ENCODE measurements at regions not wholly inside any gene's neighbourhood (a gene's known extent, or its start where the extent isn't known, plus 50 kb on each side); places are given as distances from the start of the nearest gene placed in this dataset.
"Not testable (repeated sequence)": the region's sequence is repeated elsewhere in the genome, so short reads cannot be mapped to it uniquely, and the experiment has no call there.

GRCh38 chr5:8829323-8830029, 716.4 kb downstream of the SEMA5A start:
- Histone ChIP-seq H3K27ac (ENCODE audit: low read length) (no peak overlapping the region), H3K27me3 (replicated peaks in 1 of 2; ENCODE audit: control insufficient read depth in 2 of 2, extremely low read depth in 1 of 2, insufficient read depth in 2 of 2, low read length in 1 of 2) (no peaks in the 10 kb centered on the region), H3K36me3 (ENCODE audit: control insufficient read depth in 2 of 2, extremely low read depth in 1 of 2, insufficient read depth in 1 of 2, low read length in 1 of 2) (no peaks in the 10 kb centered on the region), H3K4me3 (ENCODE audit: control insufficient read depth in 1 of 2, extremely low read depth in 1 of 2, low read length in 1 of 2) (no peak overlapping the region), H3K9me3 (no peaks in the 10 kb centered on the region), H3K4me1 (ENCODE audit: control insufficient read depth in 1 of 2, extremely low read depth in 1 of 2, insufficient read depth in 2 of 2, low read length in 2 of 2) (no peaks in the 10 kb centered on the region)
- H3K36me3 Mint-ChIP-seq: no peaks in the 10 kb centered on the region
- CTCF ChIA-PET: no interaction called here
- no peak for ATAC-seq (replicated peaks in 1 of 4)
- DNase-seq: no peak
- H3K27ac Mint-ChIP-seq: no peak overlapping the region
- POLR2A ChIA-PET: no interaction called here
- H3K27me3 Mint-ChIP-seq: no peaks in the 10 kb centered on the region
- no peaks in the 10 kb centered on the region for H3K4me1 Mint-ChIP-seq
- H3K4me3 Mint-ChIP-seq: no peak overlapping the region
- peaks cover 5 to 14% (median 10%) of the 10 kb centered on the region in 3 donors for H3K9me3 Mint-ChIP-seq

DNA sequence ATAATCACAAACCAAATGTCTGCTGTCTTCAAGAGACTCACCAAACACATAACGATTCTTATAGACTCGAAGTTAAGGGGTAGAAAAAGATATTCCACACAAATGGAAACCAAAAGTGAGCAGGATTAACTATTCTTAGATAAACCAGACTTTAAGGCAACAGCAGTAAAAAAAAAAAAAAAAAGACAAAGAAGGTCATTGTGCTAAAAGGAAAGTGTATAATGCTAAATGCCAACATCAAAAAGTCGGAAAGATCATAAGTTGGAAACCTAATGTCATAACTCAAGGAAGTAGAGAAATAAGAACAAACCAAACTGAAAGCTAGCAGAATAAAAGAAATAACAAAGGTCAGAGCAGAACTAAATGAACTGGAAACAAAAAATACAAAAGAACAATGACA, 714.6 kb downstream of the SEMA5A start:
- H3K4me3 ChIP-seq (ENCODE audit: control insufficient read depth in 1 of 2, extremely low read depth in 1 of 2, low read length in 1 of 2): no peak overlapping the region
- no peaks in the 10 kb centered on the region for H3K36me3 ChIP-seq (ENCODE audit: control insufficient read depth in 2 of 2, extremely low read depth in 1 of 2, insufficient read depth in 1 of 2, low read length in 1 of 2)
- WGBS (ENCODE audit: insufficient coverage): no CpG with 5 or more reads among the region's 3 CpGs
- H3K27ac ChIP-seq (ENCODE audit: low read length): no peak overlapping the region
- no peaks in the 10 kb centered on the region for H3K4me1 Mint-ChIP-seq
- no peaks in the 10 kb centered on the region for H3K4me1 ChIP-seq (ENCODE audit: control insufficient read depth in 1 of 2, extremely low read depth in 1 of 2, insufficient read depth in 2 of 2, low read length in 2 of 2)
- no peaks in the 10 kb centered on the region for H3K9me3 ChIP-seq
- ATAC-seq (replicated peaks in 1 of 4) (no peak), DNase-seq (no peak)
- H3K27ac Mint-ChIP-seq: no peak overlapping the region
- no peak overlapping the region for H3K4me3 Mint-ChIP-seq
- ChIA-PET CTCF (interaction anchor here in 1 of 2 donors (0.6 to 0.7 kb wide), 2 partner anchors 445 to 489 kb away, joined by 3 to 7 read pairs; no protein-coding TSS in a partner anchor), POLR2A (no interaction called here)
- H3K9me3 Mint-ChIP-seq: peaks cover 5 to 14% (median 10%) of the 10 kb centered on the region in 3 donors
- H3K36me3 Mint-ChIP-seq: no peaks in the 10 kb centered on the region
- no peaks in the 10 kb centered on the region for H3K27me3 ChIP-seq (replicated peaks in 1 of 2; ENCODE audit: control insufficient read depth in 2 of 2, extremely low read depth in 1 of 2, insufficient read depth in 2 of 2, low read length in 1 of 2)
- no peaks in the 10 kb centered on the region for H3K27me3 Mint-ChIP-seq

GRCh38 chr5:8831854-8832253, 714.0 kb downstream of the SEMA5A start:
- H3K36me3 ChIP-seq (ENCODE audit: control insufficient read depth in 2 of 2, extremely low read depth in 1 of 2, insufficient read depth in 1 of 2, low read length in 1 of 2): no peaks in the 10 kb centered on the region
- ChIA-PET CTCF (interaction anchor here in 1 of 2 donors (0.7 kb wide), 1 partner anchor 488 kb away, joined by 7 read pairs; no protein-coding TSS in a partner anchor), POLR2A (no interaction called here)
- no peaks in the 10 kb centered on the region for H3K4me1 ChIP-seq (ENCODE audit: control insufficient read depth in 1 of 2, extremely low read depth in 1 of 2, insufficient read depth in 2 of 2, low read length in 2 of 2)
- H3K4me3 Mint-ChIP-seq: no peak overlapping the region
- H3K27ac ChIP-seq (ENCODE audit: low read length): no peak overlapping the region
- no peak for ATAC-seq (replicated peaks in 1 of 4)
- H3K4me1 Mint-ChIP-seq: no peaks in the 10 kb centered on the region
- H3K27me3 Mint-ChIP-seq: no peaks in the 10 kb centered on the region
- WGBS (ENCODE audit: insufficient coverage): no CpG with 5 or more reads among the region's 1 CpG
- H3K9me3 ChIP-seq: no peaks in the 10 kb centered on the region
- H3K27me3 ChIP-seq (replicated peaks in 1 of 2; ENCODE audit: control insufficient read depth in 2 of 2, extremely low read depth in 1 of 2, insufficient read depth in 2 of 2, low read length in 1 of 2): no peaks in the 10 kb centered on the region
- H3K36me3 Mint-ChIP-seq: no peaks in the 10 kb centered on the region
- no peak overlapping the region for H3K27ac Mint-ChIP-seq
- DNase-seq: no peak
- H3K4me3 ChIP-seq (ENCODE audit: control insufficient read depth in 1 of 2, extremely low read depth in 1 of 2, low read length in 1 of 2): no peak overlapping the region
- H3K9me3 Mint-ChIP-seq: peaks cover 5 to 14% (median 10%) of the 10 kb centered on the region in 3 donors

DNA sequence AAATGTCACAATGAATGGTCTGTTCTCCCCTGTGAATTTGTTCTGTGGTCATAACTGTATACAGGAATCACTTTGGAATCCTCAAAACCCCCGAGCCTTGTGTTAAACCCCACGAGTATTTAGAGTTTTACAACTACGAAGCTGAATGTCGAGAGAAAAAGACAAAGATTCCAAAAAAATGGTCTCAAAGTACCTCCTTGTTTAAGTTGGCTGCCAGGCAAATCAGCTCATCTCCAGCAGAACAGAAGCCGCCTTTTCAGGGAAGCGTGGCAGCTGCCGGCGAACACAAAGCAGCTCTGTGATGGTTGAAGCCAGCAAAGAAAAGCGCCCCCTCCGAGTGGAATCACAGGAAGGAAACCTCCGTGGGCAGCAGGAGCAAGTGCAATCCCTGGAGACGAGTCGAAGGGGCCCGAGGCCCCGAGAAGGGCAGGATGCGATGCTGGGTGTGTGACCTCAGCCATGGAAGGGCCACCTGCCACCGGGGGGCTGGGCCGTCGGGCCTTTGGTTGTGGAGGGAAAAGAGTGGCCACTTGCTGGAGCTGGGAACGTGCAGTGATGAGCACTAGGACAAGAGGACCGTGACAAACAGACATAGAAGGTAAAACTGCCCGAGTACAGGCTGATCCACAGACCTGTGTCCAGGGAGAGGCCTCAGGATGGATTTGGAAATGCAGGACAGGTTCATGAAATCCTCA, 706.4 kb downstream of the SEMA5A start:
- no peaks in the 10 kb centered on the region for H3K27me3 Mint-ChIP-seq
- no peak for ATAC-seq (replicated peaks in 1 of 4)
- DNase-seq: no peak
- no peak overlapping the region for H3K27ac Mint-ChIP-seq
- no peak overlapping the region for H3K27ac ChIP-seq (ENCODE audit: low read length)
- no peaks in the 10 kb centered on the region for H3K4me1 Mint-ChIP-seq
- no peaks in the 10 kb centered on the region for H3K27me3 ChIP-seq (replicated peaks in 1 of 2; ENCODE audit: control insufficient read depth in 2 of 2, extremely low read depth in 1 of 2, insufficient read depth in 2 of 2, low read length in 1 of 2)
- no peak overlapping the region for H3K4me3 ChIP-seq (ENCODE audit: control insufficient read depth in 1 of 2, extremely low read depth in 1 of 2, low read length in 1 of 2)
- H3K36me3 Mint-ChIP-seq: no peaks in the 10 kb centered on the region
- no peaks in the 10 kb centered on the region for H3K4me1 ChIP-seq (ENCODE audit: control insufficient read depth in 1 of 2, extremely low read depth in 1 of 2, insufficient read depth in 2 of 2, low read length in 2 of 2)
- H3K9me3 Mint-ChIP-seq: peaks cover 3 to 12% (median 6%) of the 10 kb centered on the region in 3 donors
- POLR2A ChIA-PET: no interaction called here
- CTCF ChIA-PET: no interaction called here
- 87% methylated on average over 20 of the region's 22 CpGs for WGBS (ENCODE audit: insufficient coverage)
- H3K36me3 ChIP-seq (ENCODE audit: control insufficient read depth in 2 of 2, extremely low read depth in 1 of 2, insufficient read depth in 1 of 2, low read length in 1 of 2): no peaks in the 10 kb centered on the region
- no peaks in the 10 kb centered on the region for H3K9me3 ChIP-seq
- no peak overlapping the region for H3K4me3 Mint-ChIP-seq

- no peak overlapping the region for H3K4me3 Mint-ChIP-seq
- Histone ChIP-seq H3K4me1 (ENCODE audit: control insufficient read depth in 1 of 2, extremely low read depth in 1 of 2, insufficient read depth in 2 of 2, low read length in 2 of 2) (no peaks in the 10 kb centered on the region), H3K36me3 (ENCODE audit: control insufficient read depth in 2 of 2, extremely low read depth in 1 of 2, insufficient read depth in 1 of 2, low read length in 1 of 2) (no peaks in the 10 kb centered on the region), H3K27ac (ENCODE audit: low read length) (no peak overlapping the region), H3K27me3 (replicated peaks in 1 of 2; ENCODE audit: control insufficient read depth in 2 of 2, extremely low read depth in 1 of 2, insufficient read depth in 2 of 2, low read length in 1 of 2) (no peaks in the 10 kb centered on the region), H3K9me3 (no peaks in the 10 kb centered on the region), H3K4me3 (ENCODE audit: control insufficient read depth in 1 of 2, extremely low read depth in 1 of 2, low read length in 1 of 2) (no peak overlapping the region)
- no peak for DNase-seq
- H3K27me3 Mint-ChIP-seq: no peaks in the 10 kb centered on the region
- no peaks in the 10 kb centered on the region for H3K36me3 Mint-ChIP-seq
- no peak for ATAC-seq (replicated peaks in 1 of 4)
- H3K4me1 Mint-ChIP-seq: no peaks in the 10 kb centered on the region
- WGBS (ENCODE audit: insufficient coverage): 80% methylated on average over 26 of the region's 39 CpGs
- ChIA-PET CTCF (no interaction called here), POLR2A (no interaction called here)
- H3K27ac Mint-ChIP-seq: no peak overlapping the region
- peaks cover 4 to 12% (median 6%) of the 10 kb centered on the region in 3 donors for H3K9me3 Mint-ChIP-seq
These were observed 705.6 kb downstream of the SEMA5A start for GRCh38 chr5:8840237-8840636.

- CTCF ChIA-PET; H3K36me3 Mint-ChIP-seq; H3K27ac ChIP-seq (ENCODE audit: low read length); H3K27me3 Mint-ChIP-seq; H3K27me3 ChIP-seq (replicated peaks in 1 of 2; ENCODE audit: control insufficient read depth in 2 of 2, extremely low read depth in 1 of 2, insufficient read depth in 2 of 2, low read length in 1 of 2); H3K4me3 Mint-ChIP-seq; H3K27ac Mint-ChIP-seq; H3K4me1 Mint-ChIP-seq; POLR2A ChIA-PET; H3K9me3 ChIP-seq; DNase-seq; H3K4me3 ChIP-seq (ENCODE audit: control insufficient read depth in 1 of 2, extremely low read depth in 1 of 2, low read length in 1 of 2); ATAC-seq (replicated peaks in 1 of 4); H3K4me1 ChIP-seq (ENCODE audit: control insufficient read depth in 1 of 2, extremely low read depth in 1 of 2, insufficient read depth in 2 of 2, low read length in 2 of 2); H3K36me3 ChIP-seq (ENCODE audit: control insufficient read depth in 2 of 2, extremely low read depth in 1 of 2, insufficient read depth in 1 of 2, low read length in 1 of 2): not testable (repeated sequence)
- WGBS (ENCODE audit: insufficient coverage): 79% methylated on average over 6 of the region's 8 CpGs
- H3K9me3 Mint-ChIP-seq: peaks cover 6 to 12% (median 6%) of the 10 kb centered on the region in 3 donors
These were observed 705.1 kb downstream of the SEMA5A start for GRCh38 chr5:8840746-8841145.
